ENCODE measurements at regions not wholly inside any gene's neighbourhood (a gene's known extent, or its start where the extent isn't known, plus 50 kb on each side); places are given as distances from the start of the nearest gene placed in this dataset.

DNA sequence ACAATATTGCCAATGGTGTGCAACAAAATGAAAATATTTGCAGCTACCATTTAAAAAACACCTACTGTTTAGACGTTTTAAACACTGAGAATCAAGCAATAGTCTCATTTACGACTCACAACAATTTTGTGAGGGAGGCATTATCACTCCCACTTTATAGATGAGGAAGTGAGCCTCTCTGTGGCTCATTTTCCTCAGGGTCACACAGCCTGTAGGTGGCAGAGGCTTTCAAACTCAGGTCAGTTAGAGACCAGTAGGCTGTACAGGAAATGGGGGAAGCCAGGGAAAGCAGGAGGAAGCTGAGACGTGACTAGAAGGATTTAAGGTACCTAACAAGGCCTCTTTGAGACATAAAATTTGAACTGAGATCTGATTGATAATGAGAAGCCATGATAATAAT, 95.0 kb upstream of the ZNF521 start:
- peak; percentile 44 for TF ChIP-seq CTCF (IDR thresholded peaks at IDR 0.05; ENCODE audit: low read length)
- TF ChIP-seq EZH2 (IDR thresholded peaks at IDR 0.05; ENCODE audit: borderline replicate concordance, low read length) = no peak

Measured in OCI-LY1 (cell line).